ENCODE measurements at regions not wholly inside any gene's neighbourhood (a gene's known extent, or its start where the extent isn't known, plus 50 kb on each side); places are given as distances from the start of the nearest gene placed in this dataset.

- no peak for DNase-seq (ENCODE audit: low read depth)
- no peak overlapping the region for H3K4me3 ChIP-seq (ENCODE audit: low read depth, low read length)
- no peak for TF ChIP-seq CTCF (IDR thresholded peaks at IDR 0.05; ENCODE audit: insufficient read depth, low read depth, low read length)
Observed at GRCh38 chr1:117702654-117703053, 96.8 kb downstream of the TENT5C start.

GRCh38 chr1:117707371-117707770, 101.5 kb downstream of the TENT5C start:
- no peak for DNase-seq (ENCODE audit: low read depth)
- no peak overlapping the region for H3K4me3 ChIP-seq (ENCODE audit: low read depth, low read length)
- TF ChIP-seq CTCF (IDR thresholded peaks at IDR 0.05; ENCODE audit: insufficient read depth, low read depth, low read length): no peak

GRCh38 chr1:117708323-117709248, 102.7 kb downstream of the TENT5C start:
- no peak overlapping the region for H3K4me3 ChIP-seq (ENCODE audit: low read depth, low read length)
- DNase-seq (ENCODE audit: low read depth): no peak
- no peak for TF ChIP-seq CTCF (IDR thresholded peaks at IDR 0.05; ENCODE audit: insufficient read depth, low read depth, low read length)

- no peak for TF ChIP-seq CTCF (IDR thresholded peaks at IDR 0.05; ENCODE audit: insufficient read depth, low read depth, low read length)
- no peak for DNase-seq (ENCODE audit: low read depth)
- H3K4me3 ChIP-seq (ENCODE audit: low read depth, low read length): no peak overlapping the region
Observed at GRCh38 chr1:117709249-117709691, 103.4 kb downstream of the TENT5C start.

- no peak overlapping the region for H3K4me3 ChIP-seq (ENCODE audit: low read depth, low read length)
- no peak for DNase-seq (ENCODE audit: low read depth)
- peak; percentile 48 for TF ChIP-seq CTCF (IDR thresholded peaks at IDR 0.05; ENCODE audit: insufficient read depth, low read depth, low read length)
Observed at GRCh38 chr1:117710710-117711109, 104.9 kb downstream of the TENT5C start.

GRCh38 chr1:117712621-117713020, 106.8 kb downstream of the TENT5C start:
- no peak for DNase-seq (ENCODE audit: low read depth)
- TF ChIP-seq CTCF (IDR thresholded peaks at IDR 0.05; ENCODE audit: insufficient read depth, low read depth, low read length): no peak
- no peak overlapping the region for H3K4me3 ChIP-seq (ENCODE audit: low read depth, low read length)
